Activated naive CD4-positive, alpha-beta T cell treated with anti-CD3 and anti-CD28 coated beads, Interleukin-2, amount 50 U/mL, for 72 hours (primary cell): ENCODE measurements at regions not wholly inside any gene's neighbourhood (a gene's known extent, or its start where the extent isn't known, plus 50 kb on each side); places are given as distances from the start of the nearest gene placed in this dataset.
A peak's percentile ranks its signal among the peaks of the same experiment; 100 is the strongest.

Experiments
- ATAC-seq, 2 donors: fragments of 150-1000 bp; cut with Tn5 transposase; 2 replicates each; pipeline ENCODE4 v1.10.0; 2021; ENCODE audit warnings: mild to moderate bottlenecking in 2 of 2, moderate library complexity in 2 of 2
- DNase-seq, 2 donors: peaks; one replicate each; pipeline ENCODE4 v3.0.0; 2021 to 2022; ENCODE audit warnings: low spot score in 2 of 2
- H3K27ac Mint-ChIP-seq, 2 donors: one replicate each; pipeline ENCODE4 v1.8.0; 2022; ENCODE audit warnings: mild to moderate bottlenecking in 2 of 2, mixed read lengths in 2 of 2
- H3K36me3 Mint-ChIP-seq, 2 donors: one replicate each; pipeline ENCODE4 v1.8.0; 2022; ENCODE audit warnings: mixed read lengths in 2 of 2
- H3K9me3 Mint-ChIP-seq, 2 donors: one replicate each; pipeline ENCODE4 v1.8.0; 2022; ENCODE audit warnings: mixed read lengths in 2 of 2

DNA sequence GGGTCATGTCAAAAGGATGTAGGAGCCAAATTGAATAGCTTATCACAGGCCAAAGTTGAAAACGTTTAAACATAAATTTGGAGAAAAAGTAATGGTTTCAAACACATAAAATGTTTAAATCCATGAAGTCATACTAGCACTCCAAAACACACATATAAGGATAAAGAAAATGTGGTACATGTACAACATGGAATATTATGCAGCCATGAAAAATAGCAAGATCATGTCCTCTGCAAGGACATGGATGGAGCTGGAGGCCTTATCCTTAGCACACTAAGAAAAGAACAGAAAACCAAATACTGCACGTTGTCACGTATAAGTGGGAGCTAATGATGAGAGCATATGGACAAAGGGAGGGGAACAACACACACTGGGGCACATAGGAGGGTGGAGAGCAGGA is 911.7 kb upstream of the PCDH20 start:
- DNase-seq, result no peak
- no peak overlapping the region for H3K27ac Mint-ChIP-seq

DNA sequence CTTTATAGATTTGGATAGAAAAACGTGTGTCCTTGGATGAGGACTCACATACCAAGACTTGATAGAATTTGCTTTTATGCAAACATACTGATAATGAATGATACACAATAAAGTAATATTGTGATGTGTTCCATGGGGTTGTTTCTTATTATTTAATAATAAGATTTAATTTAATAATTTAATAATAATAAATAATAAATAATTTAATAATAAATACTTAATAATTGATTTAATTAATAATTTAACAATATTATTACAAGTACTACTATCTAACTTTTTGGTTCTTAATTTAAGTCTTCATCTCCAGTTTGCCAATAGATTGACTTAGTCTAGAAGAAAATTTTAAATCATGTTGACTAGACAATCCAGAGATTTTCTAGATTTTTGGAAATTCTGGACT is 909.2 kb upstream of the PCDH20 start:
- Mint-ChIP-seq H3K9me3 (peaks cover 5% of the 10 kb centered on the region in 2 donors), H3K36me3 (peaks cover 0 to 5% of the 10 kb centered on the region in 2 donors), H3K27ac (no peak overlapping the region)
- DNase-seq (no peak), ATAC-seq (no peak)

More for the DNA sequence above, 911.7 kb upstream of the PCDH20 start:
- Mint-ChIP-seq H3K36me3 (peaks cover 0 to 5% of the 10 kb centered on the region in 2 donors), H3K9me3 (peaks cover 5 to 9% of the 10 kb centered on the region in 2 donors)
- no peak for ATAC-seq

DNA sequence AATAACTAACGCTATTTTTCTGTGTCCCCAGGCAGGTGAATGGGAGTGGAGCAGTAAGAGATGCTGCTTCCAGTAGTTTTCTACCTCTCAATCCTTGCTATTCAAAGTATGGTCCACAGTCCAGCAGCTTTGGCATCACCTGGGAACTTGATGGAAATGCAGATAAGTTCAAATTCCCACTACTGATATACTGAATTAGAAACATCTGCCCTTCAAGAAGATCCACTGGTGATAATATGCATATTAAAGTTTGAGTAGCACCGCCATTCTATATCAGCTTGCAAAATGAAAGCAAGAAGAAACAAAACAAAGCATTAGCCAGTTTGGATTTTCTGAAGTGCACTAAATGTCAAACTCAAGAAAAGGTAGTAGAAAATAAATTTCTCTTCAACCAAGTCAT is 906.2 kb upstream of the PCDH20 start:
- H3K36me3 Mint-ChIP-seq, result no peaks in the 10 kb centered on the region
- no peak for DNase-seq
- no peak overlapping the region for H3K27ac Mint-ChIP-seq
- H3K9me3 Mint-ChIP-seq, result no peaks in the 10 kb centered on the region
- ATAC-seq, result no peak

DNA sequence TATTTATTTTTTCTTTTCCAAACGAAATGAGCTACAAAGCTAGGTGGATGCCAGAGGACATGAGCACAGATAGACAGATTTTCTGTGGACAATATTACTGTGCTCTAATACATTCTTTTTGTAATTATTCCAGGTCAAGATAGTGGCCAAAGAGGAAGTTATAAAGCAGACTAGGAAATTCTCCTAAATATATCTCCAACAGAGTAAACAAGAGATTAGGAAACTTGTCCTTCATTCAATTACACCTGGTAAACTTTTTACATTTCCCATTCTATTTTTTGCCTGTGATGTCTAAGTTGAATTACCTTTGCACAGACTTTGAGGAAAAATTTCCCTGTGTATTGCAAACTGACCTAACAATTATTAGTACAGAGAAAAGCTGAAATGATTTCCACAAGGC is 905.5 kb upstream of the PCDH20 start:
- ATAC-seq (no peak), DNase-seq (no peak)
- no peak overlapping the region for H3K27ac Mint-ChIP-seq
- no peaks in the 10 kb centered on the region for H3K36me3 Mint-ChIP-seq
- no peaks in the 10 kb centered on the region for H3K9me3 Mint-ChIP-seq

DNA sequence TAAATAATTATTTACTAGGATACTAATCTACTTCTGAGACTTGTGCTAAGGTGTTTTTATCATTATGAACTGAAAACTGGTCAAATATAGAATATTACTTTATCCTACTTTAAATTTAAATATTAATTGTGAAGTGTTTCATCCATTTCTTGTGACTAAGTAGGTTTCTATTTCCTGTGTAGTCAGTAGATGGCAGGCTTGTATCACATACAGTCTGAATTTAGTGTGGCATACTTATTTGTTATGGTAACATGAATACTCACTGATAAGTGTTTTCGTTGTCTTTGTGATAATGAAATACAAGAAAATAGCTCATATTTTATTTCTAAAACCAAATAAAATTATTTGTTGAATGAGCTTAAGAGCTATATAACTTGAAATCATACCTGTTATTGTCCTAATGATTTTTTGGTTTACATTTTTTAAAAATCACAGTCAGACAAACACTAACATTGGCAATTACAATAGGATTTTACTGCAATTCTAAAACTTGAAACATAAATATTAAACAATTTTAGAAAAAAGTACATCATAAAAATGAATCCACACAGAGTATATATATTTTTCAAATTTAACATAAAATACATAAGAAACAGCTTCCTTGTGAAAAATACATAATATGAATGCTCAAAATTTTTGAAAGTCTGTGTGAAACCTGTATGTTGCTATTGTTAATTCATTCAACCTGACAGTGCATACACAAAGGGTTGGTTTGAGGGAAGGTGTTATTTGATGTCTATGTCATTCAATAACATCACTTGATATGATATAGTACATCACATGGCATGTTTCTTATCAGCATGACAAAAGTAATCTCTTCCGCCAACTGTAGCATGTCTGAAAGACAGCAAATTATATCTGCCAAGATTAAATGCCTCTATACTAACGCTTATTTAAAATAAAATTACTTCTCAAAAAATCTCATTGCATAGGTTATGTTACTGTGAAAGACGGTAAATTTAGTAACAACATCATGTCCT is 904.8 kb upstream of the PCDH20 start:
- ATAC-seq (no peak), DNase-seq (no peak)
- Mint-ChIP-seq H3K36me3 (no peaks in the 10 kb centered on the region), H3K27ac (no peak overlapping the region), H3K9me3 (no peaks in the 10 kb centered on the region)

DNA sequence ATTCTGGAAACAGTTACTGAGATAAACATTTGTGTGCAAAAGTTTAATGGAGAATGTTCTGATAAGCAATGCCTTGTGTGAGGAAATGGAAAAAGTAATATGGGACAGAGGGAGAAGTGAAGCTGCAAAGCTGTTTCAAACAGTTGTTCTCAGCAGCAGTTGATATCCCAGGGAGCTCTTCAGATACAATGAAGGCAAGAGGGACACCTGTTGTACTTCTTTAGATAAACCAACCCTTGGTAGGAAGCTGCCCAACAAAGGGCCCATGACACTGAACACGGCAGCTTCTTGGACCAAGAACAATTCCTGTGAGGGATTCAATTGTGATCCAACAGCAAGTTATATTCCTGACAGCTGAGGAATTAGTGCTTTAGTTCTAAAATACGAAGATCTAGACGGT is 894.3 kb upstream of the PCDH20 start:
- Mint-ChIP-seq H3K9me3 (peaks cover 6 to 16% of the 10 kb centered on the region in 2 donors), H3K27ac (no peak overlapping the region), H3K36me3 (no peaks in the 10 kb centered on the region)
- ATAC-seq (no peak), DNase-seq (no peak)

DNA sequence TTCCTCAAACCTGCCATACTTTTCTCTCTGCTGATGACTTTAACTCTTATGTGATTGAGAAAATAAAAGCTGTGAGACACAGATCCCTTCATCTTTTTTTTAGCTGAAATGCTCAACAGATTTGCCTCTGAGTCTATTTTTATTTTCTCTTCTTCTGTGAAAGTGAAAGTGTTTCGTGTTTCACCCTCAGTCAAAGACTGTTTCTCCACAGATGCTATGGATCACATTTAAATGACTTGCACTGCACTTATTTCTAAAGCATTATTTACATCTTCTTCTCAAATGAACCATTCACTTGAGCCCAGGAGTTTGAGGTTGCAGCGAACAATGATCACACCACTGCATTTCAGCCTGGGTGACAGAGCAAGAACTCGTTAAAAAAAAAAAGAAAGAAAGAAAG is 890.1 kb upstream of the PCDH20 start:
- Mint-ChIP-seq H3K9me3 (peaks cover 0 to 10% of the 10 kb centered on the region in 2 donors), H3K27ac (peak overlapping the region in 1 of 2 donors; percentile 3), H3K36me3 (no peaks in the 10 kb centered on the region)
- DNase-seq, result no peak
- no peak for ATAC-seq

DNA sequence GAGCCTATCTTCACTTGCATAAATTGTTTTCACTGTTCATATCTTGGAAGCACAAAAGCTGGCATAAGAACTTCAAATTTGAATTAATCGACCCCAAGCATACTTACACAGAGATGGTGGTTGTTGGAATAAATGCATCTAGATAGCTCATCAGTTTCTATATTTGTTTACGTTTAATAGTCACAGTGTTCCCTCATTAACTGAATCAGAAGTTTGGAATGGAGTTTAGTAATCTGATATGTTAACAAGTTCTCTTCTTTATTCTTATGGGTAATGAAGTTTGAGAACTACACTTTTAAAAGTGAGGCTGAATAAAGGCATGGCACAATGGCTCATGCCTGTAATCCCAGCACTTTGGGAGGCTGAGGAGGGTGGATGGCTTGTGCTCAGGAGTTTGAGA is 886.7 kb upstream of the PCDH20 start:
- DNase-seq (no peak), ATAC-seq (no peak)
- H3K9me3 Mint-ChIP-seq, result peaks cover 0 to 10% of the 10 kb centered on the region in 2 donors
- H3K36me3 Mint-ChIP-seq, result no peaks in the 10 kb centered on the region
- no peak overlapping the region for H3K27ac Mint-ChIP-seq

DNA sequence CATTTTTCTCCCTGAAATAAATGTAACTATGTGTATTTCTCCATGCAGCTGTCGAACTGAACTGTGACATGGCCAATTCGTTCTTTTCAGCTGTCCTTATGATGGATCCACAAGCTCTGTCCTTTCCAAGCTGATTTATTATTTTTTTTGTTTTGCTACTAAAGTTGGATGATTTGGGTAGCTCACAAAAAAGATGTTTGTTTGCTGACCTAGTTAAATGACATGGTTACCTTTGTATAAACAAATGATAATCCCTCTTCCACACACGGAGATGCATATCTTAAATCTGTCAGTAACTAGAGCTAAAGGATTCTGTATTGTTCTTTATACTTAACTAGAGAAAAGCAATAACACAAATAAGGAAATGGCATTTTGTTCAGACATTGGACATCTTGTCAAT is 884.3 kb upstream of the PCDH20 start:
- no peak overlapping the region for H3K27ac Mint-ChIP-seq
- no peaks in the 10 kb centered on the region for H3K36me3 Mint-ChIP-seq
- DNase-seq, result no peak
- no peak for ATAC-seq
- no peaks in the 10 kb centered on the region for H3K9me3 Mint-ChIP-seq

DNA sequence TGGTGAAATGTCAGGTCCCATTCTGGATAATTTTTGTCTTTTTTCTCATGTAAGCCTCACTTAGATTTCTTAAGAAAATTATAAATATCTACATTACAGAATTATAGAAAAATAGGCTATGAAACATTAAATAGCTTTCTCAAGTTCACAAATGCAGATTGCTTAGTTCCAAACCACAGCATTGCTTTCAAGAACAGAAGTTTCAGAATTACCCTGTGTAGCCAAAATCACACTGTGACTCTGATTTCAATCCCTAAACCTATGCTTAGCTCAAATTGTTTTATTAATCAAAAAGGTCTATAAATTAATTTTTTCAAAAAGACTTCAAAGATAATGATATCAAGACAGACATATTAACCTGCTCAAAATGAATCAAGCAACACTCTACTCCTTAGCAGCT is 881.2 kb upstream of the PCDH20 start:
- H3K27ac Mint-ChIP-seq, result no peak overlapping the region
- DNase-seq (no peak), ATAC-seq (no peak)
- peaks cover 0 to 7% of the 10 kb centered on the region in 2 donors for H3K9me3 Mint-ChIP-seq
- no peaks in the 10 kb centered on the region for H3K36me3 Mint-ChIP-seq

DNA sequence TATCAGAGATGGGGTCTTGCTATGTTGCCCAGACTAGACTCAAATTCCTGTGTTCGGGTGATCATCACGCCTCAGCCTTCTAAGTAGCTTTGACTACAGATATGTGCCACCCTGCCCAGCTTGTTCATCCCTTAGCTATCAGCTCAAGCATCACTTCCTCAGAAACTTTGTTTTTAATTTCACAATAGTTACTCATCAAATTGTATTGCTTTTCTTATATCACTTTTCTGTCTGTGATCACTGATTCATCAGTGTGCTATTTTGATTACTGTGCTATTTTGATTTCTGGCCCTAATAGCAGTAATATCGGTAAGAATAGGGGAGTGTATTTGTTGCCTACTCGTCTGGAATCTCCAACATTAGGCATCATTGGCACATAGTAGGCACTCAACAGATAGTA is 878.6 kb upstream of the PCDH20 start:
- Mint-ChIP-seq H3K9me3 (peaks cover 3 to 18% of the 10 kb centered on the region in 2 donors), H3K36me3 (peaks cover 0 to 5% of the 10 kb centered on the region in 2 donors), H3K27ac (no peak overlapping the region)
- DNase-seq (no peak), ATAC-seq (no peak)

DNA sequence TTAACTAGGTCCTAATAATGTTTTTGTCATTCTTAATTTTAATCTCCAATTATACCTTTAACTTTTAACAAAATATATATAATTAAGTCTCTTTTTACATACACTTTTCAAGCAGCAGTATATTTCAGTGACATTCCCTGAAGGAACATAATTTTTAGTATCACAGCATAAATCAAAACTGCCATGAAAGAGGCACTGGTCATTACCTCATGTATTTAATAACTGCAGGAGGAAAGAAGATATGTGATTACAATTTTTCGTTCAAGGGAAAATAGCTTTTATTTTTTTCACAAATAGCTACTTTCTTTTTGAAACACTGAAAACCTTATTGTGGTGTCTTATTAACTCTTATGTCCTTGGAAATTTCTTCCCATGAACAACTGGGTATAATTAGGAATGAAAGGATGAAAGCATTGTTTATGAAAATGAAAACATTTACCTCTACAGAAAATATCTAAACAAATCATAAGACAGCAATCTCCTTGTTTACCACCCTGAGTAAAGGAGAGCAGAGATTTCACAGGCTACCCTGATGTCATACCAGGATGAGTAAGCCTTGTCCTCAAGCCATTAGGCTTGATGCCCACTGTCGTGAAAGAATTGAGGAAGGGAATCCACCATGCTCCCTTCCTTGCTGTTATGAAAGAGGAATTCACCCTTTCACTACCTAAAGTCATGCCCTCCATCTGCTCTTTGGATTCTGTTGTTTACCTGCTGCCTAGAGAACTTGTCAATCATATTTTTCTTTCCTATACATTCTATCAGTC is 877.2 kb upstream of the PCDH20 start:
- Mint-ChIP-seq H3K9me3 (peaks cover 3 to 20% of the 10 kb centered on the region in 2 donors), H3K27ac (no peak overlapping the region), H3K36me3 (peaks cover 0 to 5% of the 10 kb centered on the region in 2 donors)
- DNase-seq (no peak), ATAC-seq (no peak)

DNA sequence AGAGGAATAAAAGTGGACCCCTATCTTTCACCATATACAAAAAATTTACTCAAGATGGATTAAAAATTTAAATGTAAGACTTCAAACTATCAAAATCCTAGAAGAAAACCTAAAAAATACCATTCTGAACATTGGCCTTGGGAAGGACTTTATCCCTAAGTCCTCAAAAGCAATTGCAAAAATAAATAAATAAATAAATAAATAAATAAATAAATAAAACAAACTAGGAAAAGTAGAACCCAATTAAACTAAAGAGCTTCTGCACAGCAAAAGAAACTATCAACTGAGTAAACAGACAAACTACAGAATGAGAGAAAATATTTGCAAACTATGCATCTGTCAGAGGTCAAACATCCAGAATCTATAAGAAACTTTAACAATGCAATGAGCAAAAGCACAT is 874.9 kb upstream of the PCDH20 start:
- ATAC-seq (no peak), DNase-seq (no peak)
- H3K9me3 Mint-ChIP-seq, result peaks cover 3 to 23% of the 10 kb centered on the region in 2 donors
- peaks cover 0 to 5% of the 10 kb centered on the region in 2 donors for H3K36me3 Mint-ChIP-seq
- H3K27ac Mint-ChIP-seq, result no peak overlapping the region

DNA sequence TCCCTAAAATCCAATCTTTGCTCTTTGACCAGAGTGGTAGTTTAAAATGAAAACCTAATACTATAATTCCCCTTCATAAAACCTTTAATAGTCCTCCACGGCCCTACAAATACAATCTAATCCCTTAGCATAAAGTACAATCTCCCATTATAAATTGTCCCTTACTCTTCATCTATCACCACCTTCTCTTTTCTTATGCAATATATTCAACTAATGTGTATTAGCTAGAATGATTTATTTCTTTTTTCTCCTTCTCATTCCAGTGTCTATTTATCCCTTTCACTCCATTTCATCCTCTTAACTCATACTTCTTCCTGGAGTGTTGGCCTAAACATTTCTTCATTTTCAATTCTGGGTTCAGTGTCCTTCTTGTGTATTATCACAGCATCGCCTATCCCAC is 872.1 kb upstream of the PCDH20 start:
- no peak for ATAC-seq
- Mint-ChIP-seq H3K9me3 (peaks cover 3 to 25% of the 10 kb centered on the region in 2 donors), H3K27ac (no peak overlapping the region), H3K36me3 (peaks cover 0 to 5% of the 10 kb centered on the region in 2 donors)
- no peak for DNase-seq

DNA sequence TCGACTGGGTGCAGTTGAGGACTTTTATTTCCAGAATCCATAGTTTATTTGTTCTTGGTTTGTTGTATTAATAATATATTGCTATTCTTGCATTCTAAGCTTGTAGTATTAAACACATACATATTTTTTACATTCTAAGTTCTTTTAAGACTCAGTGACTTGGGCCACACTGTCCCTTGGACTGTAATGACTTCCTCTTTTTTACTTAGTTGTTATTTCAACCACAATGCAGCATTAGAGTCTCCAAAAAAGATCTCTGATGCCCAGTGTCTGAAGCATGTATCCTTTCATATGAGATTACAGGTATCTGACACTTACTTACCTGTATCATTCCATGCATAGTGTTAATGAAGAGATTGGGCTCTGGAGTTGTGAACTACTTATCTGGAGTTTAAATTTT is 864.9 kb upstream of the PCDH20 start:
- DNase-seq (no peak), ATAC-seq (no peak)
- Mint-ChIP-seq H3K9me3 (peaks cover 13% of the 10 kb centered on the region in 2 donors), H3K27ac (no peak overlapping the region), H3K36me3 (no peaks in the 10 kb centered on the region)

DNA sequence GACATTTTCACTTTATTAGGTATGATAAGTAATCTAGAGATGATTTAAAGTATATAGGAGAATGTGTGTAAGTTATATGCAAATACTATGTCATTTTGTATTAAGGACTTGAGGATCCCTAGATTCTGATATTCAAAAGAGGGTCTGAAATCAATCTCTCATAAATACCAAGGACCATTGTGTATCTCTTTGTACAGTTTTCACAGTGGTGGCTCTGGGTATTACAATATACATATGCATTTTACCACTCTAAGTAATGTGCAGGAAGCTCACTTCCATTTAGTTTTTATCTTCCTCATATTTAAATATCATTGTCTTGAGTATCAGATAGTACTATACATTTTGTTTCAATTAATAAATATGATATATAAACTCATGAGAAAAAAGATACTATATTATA is 862.6 kb upstream of the PCDH20 start:
- no peak overlapping the region for H3K27ac Mint-ChIP-seq
- ATAC-seq (no peak), DNase-seq (no peak)
- H3K9me3 Mint-ChIP-seq, result peaks cover 11 to 20% of the 10 kb centered on the region in 2 donors
- no peaks in the 10 kb centered on the region for H3K36me3 Mint-ChIP-seq

DNA sequence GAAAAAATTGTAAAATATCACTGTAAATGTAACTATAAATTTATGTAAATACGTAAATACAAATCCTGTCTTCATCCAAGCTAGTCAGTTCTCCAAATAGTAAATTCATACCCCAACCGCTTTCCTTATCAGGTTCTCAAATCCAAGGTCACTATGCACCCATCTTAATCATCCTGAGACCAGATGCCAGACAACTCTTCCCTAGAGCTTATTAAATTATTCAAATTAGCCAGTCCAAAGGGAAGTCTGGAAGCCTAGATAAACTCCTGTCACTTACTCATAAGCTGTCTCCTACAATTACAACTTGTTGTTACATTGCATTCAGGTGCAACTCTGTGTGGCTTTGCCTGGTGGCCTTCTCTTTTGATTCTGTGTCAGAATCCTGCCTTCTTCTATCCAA is 836.1 kb upstream of the PCDH20 start:
- Mint-ChIP-seq H3K36me3 (no peaks in the 10 kb centered on the region), H3K9me3 (peaks cover 8 to 14% of the 10 kb centered on the region in 2 donors), H3K27ac (no peak overlapping the region)
- no peak for ATAC-seq
- no peak for DNase-seq
